Neural cell (in vitro differentiated cells): ENCODE measurements at regions not wholly inside any gene's neighbourhood (a gene's known extent, or its start where the extent isn't known, plus 50 kb on each side); places are given as distances from the start of the nearest gene placed in this dataset.

Source experiments
- H2AFZ ChIP-seq: fragments of 200-600, 300-800 bp; sonication (generic), shearing (Covaris generic); 2 replicates; pipeline ENCODE4 v1.6.0; 2014; ENCODE audit warnings: low read depth, mild to moderate bottlenecking, antibody characterized with exemption, low read length, moderate library complexity
- H3F3A ChIP-seq: fragments of 200-600 bp; shearing (Covaris generic); 2 replicates; pipeline ENCODE4 v1.6.1; 2016; ENCODE audit warnings: mild to moderate bottlenecking, moderate library complexity, mixed read lengths, antibody characterized with exemption, low read length; ENCODE audit not compliant: insufficient read depth, poor library complexity, severe bottlenecking
- H3K27ac ChIP-seq: fragments of 200-600, 300-800 bp; sonication (generic), shearing (Covaris generic); 2 replicates; pipeline ENCODE4 v1.5.1; 2014; ENCODE audit warnings: mild to moderate bottlenecking, low read length, moderate library complexity
- H3K27me3 ChIP-seq: fragments of 300-800, 200-600 bp; sonication (generic), shearing (Covaris generic); 2 replicates; pipeline ENCODE4 v1.6.0; 2014; ENCODE audit warnings: mild to moderate bottlenecking, low read depth, low read length, moderate library complexity; ENCODE audit not compliant: insufficient read depth
- H3K36me3 ChIP-seq: fragments of 300-800, 200-600 bp; sonication (generic), shearing (Covaris generic); 2 replicates; pipeline ENCODE4 v1.5.1; 2014; ENCODE audit warnings: mild to moderate bottlenecking, antibody characterized with exemption, low read length, moderate library complexity; ENCODE audit not compliant: insufficient read depth
- H3K4me2 ChIP-seq: fragments of 300-800, 200-600 bp; sonication (generic), shearing (Covaris generic); 2 replicates; pipeline ENCODE4 v1.6.0; 2014; ENCODE audit warnings: mild to moderate bottlenecking, low read length
- H3K4me3 ChIP-seq: fragments of 300-800, 200-600 bp; sonication (generic), shearing (Covaris generic); 2 replicates; pipeline ENCODE4 v1.5.1; 2014; ENCODE audit warnings: mild to moderate bottlenecking, low read length, moderate library complexity
- H3K79me2 ChIP-seq: fragments of 200-600 bp; shearing (Covaris generic); replicated peaks from 2 replicates; pipeline ENCODE4 v1.6.0; 2014; ENCODE audit warnings: mild to moderate bottlenecking, low read length, moderate library complexity; ENCODE audit not compliant: insufficient read depth
- H3K9ac ChIP-seq: fragments of 300-800, 200-600 bp; sonication (generic), shearing (Covaris generic); 2 replicates; pipeline ENCODE4 v1.6.1; 2016; ENCODE audit warnings: mild to moderate bottlenecking, low read length, mixed read lengths
- H3K9me2 ChIP-seq: fragments of 200-600 bp; shearing (Covaris generic); 2 replicates; pipeline ENCODE4 v1.6.1; 2016; ENCODE audit warnings: mild to moderate bottlenecking, low read length, mixed read lengths; ENCODE audit not compliant: insufficient read depth
- H3K9me3 ChIP-seq: fragments of 200-600, 300-800 bp; sonication (generic), shearing (Covaris generic); 2 replicates; pipeline ENCODE4 v1.6.1; 2016; ENCODE audit warnings: mild to moderate bottlenecking, mixed run types, low read length, moderate library complexity, mixed read lengths
- H4K20me1 ChIP-seq: fragments of 200-600 bp; shearing (Covaris generic); 2 replicates; pipeline ENCODE4 v1.6.1; 2016; ENCODE audit warnings: mild to moderate bottlenecking, mixed run types; ENCODE audit not compliant: insufficient read depth
- CTCF ChIP-seq: fragments of 450-650 bp; IDR thresholded peaks from 2 replicates; pipeline ENCODE4 v1.5.1; 2014; ENCODE audit warnings: antibody characterized with exemption, mild to moderate bottlenecking, moderate library complexity; ENCODE audit not compliant: poor library complexity, severe bottlenecking
- EP300 ChIP-seq: fragments of 450-650 bp; conservative IDR thresholded peaks from 2 replicates; pipeline ENCODE4 v1.6.1; 2014; ENCODE audit warnings: antibody characterized with exemption, mild to moderate bottlenecking, moderate library complexity; ENCODE audit not compliant: poor library complexity, severe bottlenecking
- EZH2 ChIP-seq: fragments of 200-600, 300-800 bp; shearing (Covaris generic), sonication (generic); IDR thresholded peaks from 2 replicates; pipeline ENCODE4 v1.6.1; 2014; ENCODE audit warnings: antibody characterized with exemption, low read length, borderline replicate concordance, mild to moderate bottlenecking; ENCODE audit not compliant: insufficient read depth, poor library complexity, severe bottlenecking
- MXI1 ChIP-seq: fragments of 450-650 bp; conservative IDR thresholded peaks from 2 replicates; pipeline ENCODE4 v1.6.1; 2014; ENCODE audit warnings: antibody characterized with exemption, mild to moderate bottlenecking; ENCODE audit not compliant: poor library complexity, severe bottlenecking
- POLR2AphosphoS5 ChIP-seq: IDR thresholded peaks from 2 replicates; pipeline ENCODE4 v1.6.1; 2012
- RAD21 ChIP-seq: fragments of 450-650 bp; conservative IDR thresholded peaks from 2 replicates; pipeline ENCODE4 v1.6.1; 2014; ENCODE audit warnings: antibody characterized with exemption, mild to moderate bottlenecking, moderate library complexity
- REST ChIP-seq: IDR thresholded peaks from 2 replicates; pipeline ENCODE4 v1.6.1; 2012; ENCODE audit warnings: borderline replicate concordance
- SMC3 ChIP-seq: fragments of 450-650 bp; conservative IDR thresholded peaks from 2 replicates; pipeline ENCODE4 v1.6.1; 2014; ENCODE audit warnings: antibody characterized with exemption, mild to moderate bottlenecking, moderate library complexity; ENCODE audit not compliant: poor library complexity
- TAF1 ChIP-seq: IDR thresholded peaks from 2 replicates; pipeline ENCODE4 v1.6.1; 2012; ENCODE audit warnings: low read depth

- TF ChIP-seq POLR2AphosphoS5 (no peak), CTCF (no peak), SMC3 (no peak), MXI1 (no peak), EZH2 (no peak), EP300 (no peak), TAF1 (no peak), REST (no peak), RAD21 (no peak)
- H3K4me3 ChIP-seq, result no peak overlapping the region
Observed at GRCh38 chr4:31783311-31783710, 1063.1 kb downstream of the PCDH7 start.

GRCh38 chr4:31784558-31784957 lies 1064.4 kb downstream of the PCDH7 start:
- no peak for TF ChIP-seq MXI1
- TF ChIP-seq POLR2AphosphoS5, result no peak
- TF ChIP-seq RAD21, result no peak
- no peak for TF ChIP-seq TAF1
- no peak for TF ChIP-seq EP300
- TF ChIP-seq EZH2, result no peak
- no peak for TF ChIP-seq SMC3
- TF ChIP-seq REST, result no peak
- no peak for TF ChIP-seq CTCF
- H3K79me2 ChIP-seq, result no peaks in the 10 kb centered on the region
- H2AFZ ChIP-seq, result no peak overlapping the region
- H3K4me3 ChIP-seq, result no peak overlapping the region
- H3K4me2 ChIP-seq, result no peak overlapping the region
- no peaks in the 10 kb centered on the region for H3K36me3 ChIP-seq
- no peaks in the 10 kb centered on the region for H3K9me2 ChIP-seq
- no peak overlapping the region for H3K9ac ChIP-seq
- no peak overlapping the region for H3K27ac ChIP-seq
- no peaks in the 10 kb centered on the region for H3F3A ChIP-seq
- no peaks in the 10 kb centered on the region for H4K20me1 ChIP-seq
- H3K27me3 ChIP-seq, result no peaks in the 10 kb centered on the region
- H3K9me3 ChIP-seq, result no peaks in the 10 kb centered on the region

More at GRCh38 chr4:31783311-31783710, 1063.1 kb downstream of the PCDH7 start:
- Histone ChIP-seq H3K27me3 (no peaks in the 10 kb centered on the region), H3K27ac (no peak overlapping the region), H3K36me3 (no peaks in the 10 kb centered on the region), H3K9me2 (no peaks in the 10 kb centered on the region), H2AFZ (no peak overlapping the region), H3K9ac (no peak overlapping the region), H3K4me2 (no peak overlapping the region), H4K20me1 (no peaks in the 10 kb centered on the region), H3K79me2 (no peaks in the 10 kb centered on the region), H3F3A (no peaks in the 10 kb centered on the region), H3K9me3 (no peaks in the 10 kb centered on the region)
